ENCODE measurements at regions not wholly inside any gene's neighbourhood (a gene's known extent, or its start where the extent isn't known, plus 50 kb on each side); places are given as distances from the start of the nearest gene placed in this dataset.

GRCh38 chr7:67422601-67423000 is 426.0 kb downstream of the TYW1 start:
- H3K27ac ChIP-seq: no peak overlapping the region
- TF ChIP-seq CTCF (conservative IDR thresholded peaks at IDR 0.05): no peak

- TF ChIP-seq CTCF (conservative IDR thresholded peaks at IDR 0.05): no peak
- H3K27ac ChIP-seq: no peak overlapping the region
These were observed 426.4 kb downstream of the TYW1 start for GRCh38 chr7:67423065-67423464.

- no peak overlapping the region for H3K27ac ChIP-seq
- TF ChIP-seq CTCF (conservative IDR thresholded peaks at IDR 0.05): no peak
These were observed 430.0 kb downstream of the TYW1 start for GRCh38 chr7:67426654-67427053.

GRCh38 chr7:67429735-67430134 is 433.1 kb downstream of the TYW1 start:
- TF ChIP-seq CTCF (conservative IDR thresholded peaks at IDR 0.05): no peak
- no peak overlapping the region for H3K27ac ChIP-seq

- no peak for TF ChIP-seq CTCF (conservative IDR thresholded peaks at IDR 0.05)
- no peak overlapping the region for H3K27ac ChIP-seq
These were observed 436.1 kb downstream of the TYW1 start for GRCh38 chr7:67432536-67433234.

GRCh38 chr7:67435894-67436535 is 439.4 kb downstream of the TYW1 start:
- no peak for TF ChIP-seq CTCF (conservative IDR thresholded peaks at IDR 0.05)

GRCh38 chr7:67438198-67438882 is 441.7 kb downstream of the TYW1 start:
- no peak overlapping the region for H3K27ac ChIP-seq
- TF ChIP-seq CTCF (conservative IDR thresholded peaks at IDR 0.05): no peak

More at GRCh38 chr7:67435894-67436535, 439.4 kb downstream of the TYW1 start:
- H3K27ac ChIP-seq: no peak overlapping the region

Data from VCaP (cell line).